ENCODE measurements at regions not wholly inside any gene's neighbourhood (a gene's known extent, or its start where the extent isn't known, plus 50 kb on each side); places are given as distances from the start of the nearest gene placed in this dataset.

DNA sequence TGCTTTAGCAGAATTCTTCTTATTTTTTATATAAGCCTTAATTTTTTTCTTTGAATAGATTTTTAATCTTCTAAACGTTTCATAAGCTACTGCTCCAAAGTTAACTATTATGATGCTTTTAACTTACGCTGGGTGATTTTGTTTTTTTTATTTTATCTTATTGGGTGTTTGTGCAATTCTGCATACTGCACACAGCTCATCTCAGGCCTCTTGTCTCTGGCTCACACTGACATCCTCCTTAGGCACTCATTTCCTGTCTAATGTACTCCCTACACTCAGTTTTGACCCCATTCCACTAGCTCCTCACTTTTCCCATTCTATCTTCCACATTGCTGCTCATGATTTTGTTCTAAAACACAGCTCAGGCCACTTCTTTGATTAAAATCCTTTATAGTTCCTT, 111.9 kb upstream of the MAP9 start:
- TF ChIP-seq EP300 (IDR thresholded peaks at IDR 0.05): no peak
- TF ChIP-seq, protein P1, sequence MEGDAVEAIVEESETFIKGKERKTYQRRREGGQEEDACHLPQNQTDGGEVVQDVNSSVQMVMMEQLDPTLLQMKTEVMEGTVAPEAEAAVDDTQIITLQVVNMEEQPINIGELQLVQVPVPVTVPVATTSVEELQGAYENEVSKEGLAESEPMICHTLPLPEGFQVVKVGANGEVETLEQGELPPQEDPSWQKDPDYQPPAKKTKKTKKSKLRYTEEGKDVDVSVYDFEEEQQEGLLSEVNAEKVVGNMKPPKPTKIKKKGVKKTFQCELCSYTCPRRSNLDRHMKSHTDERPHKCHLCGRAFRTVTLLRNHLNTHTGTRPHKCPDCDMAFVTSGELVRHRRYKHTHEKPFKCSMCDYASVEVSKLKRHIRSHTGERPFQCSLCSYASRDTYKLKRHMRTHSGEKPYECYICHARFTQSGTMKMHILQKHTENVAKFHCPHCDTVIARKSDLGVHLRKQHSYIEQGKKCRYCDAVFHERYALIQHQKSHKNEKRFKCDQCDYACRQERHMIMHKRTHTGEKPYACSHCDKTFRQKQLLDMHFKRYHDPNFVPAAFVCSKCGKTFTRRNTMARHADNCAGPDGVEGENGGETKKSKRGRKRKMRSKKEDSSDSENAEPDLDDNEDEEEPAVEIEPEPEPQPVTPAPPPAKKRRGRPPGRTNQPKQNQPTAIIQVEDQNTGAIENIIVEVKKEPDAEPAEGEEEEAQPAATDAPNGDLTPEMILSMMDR (IDR thresholded peaks at IDR 0.05): no peak
- TF ChIP-seq POLR2A (IDR thresholded peaks at IDR 0.05): no peak
